K562 (cell line): ENCODE measurements at regions not wholly inside any gene's neighbourhood (a gene's known extent, or its start where the extent isn't known, plus 50 kb on each side); places are given as distances from the start of the nearest gene placed in this dataset.

Experiments
- ATAC-seq: fragments of 200-7000 bp; cut with Tn5 transposase; 3 replicates; pipeline ENCODE4 v1.9.1; 2020; ENCODE audit warnings: moderate library complexity
- BruUV-seq: library from RNA; stranded (reverse); fragments of 400-500 nt; replicated peaks from 2 replicates; lab custom pipeline; 2021; lab: Mats Ljungman, UMichigan
- CTCF ChIA-PET: fragments of 300-600 bp; formaldehyde crosslinking; extraction: SDS; loops from one replicate; lab custom pipeline; 2021; ENCODE audit warnings: low intra/inter-chr PET ratio; lab: Yijun Ruan, JAX
- POLR2A ChIA-PET: fragments of 300-600, 350-650 bp; sonication (Branson Sonifier 250); formaldehyde crosslinking; extraction: SDS; loops from one replicate; lab custom pipeline; 2021; ENCODE audit warnings: antibody characterized with exemption, inconsistent platforms; lab: Yijun Ruan, JAX
- DNase-seq, 4 experiments: peaks; one replicate each; pipeline versions ENCODE4 v3.0.0 to v3.0.0-alpha.2; 2011 to 2018; ENCODE audit warnings: low spot score in 3 of 4, mixed read lengths in 3 of 4; ENCODE audit errors: extremely low read depth in 1 of 4
- FAIRE-seq: peaks from 2 replicates; lab custom pipeline; 2011; peaks lifted over from hg19 to GRCh38; lab: Jason Lieb, UNC
- H2AFZ ChIP-seq: 2 replicates; pipeline ENCODE4 v1.6.0; 2011; ENCODE audit warnings: low read depth, low read length, control low read depth, inconsistent platforms
- H3K27ac ChIP-seq: fragments of 200-600 bp; 3 replicates; pipeline ENCODE4 v1.8.0; 2011; ENCODE audit warnings: low read depth, mild to moderate bottlenecking, control low read depth, inconsistent platforms, low read length, moderate library complexity, mixed read lengths; ENCODE audit errors: extremely low read depth
- H3K27me3 ChIP-seq, 2 experiments: fragments of 300-600 bp in 1 of 2; 2 replicates in 1 of 2; 3 replicates in 1 of 2; pipeline versions ENCODE4 v1.6.0 to v1.8.0; 2011; ENCODE audit warnings: inconsistent platforms in 2 of 2, low read length in 2 of 2, mild to moderate bottlenecking in 1 of 2, mixed read lengths in 1 of 2, moderate library complexity in 1 of 2; ENCODE audit not compliant: control insufficient read depth in 2 of 2, insufficient read depth in 2 of 2
- H3K36me3 ChIP-seq: fragments of 300-600 bp; 3 replicates; pipeline ENCODE4 v1.8.0; 2011; ENCODE audit warnings: mild to moderate bottlenecking, low read length, inconsistent platforms; ENCODE audit not compliant: control insufficient read depth, insufficient read depth
- H3K4me1 ChIP-seq, 2 experiments: fragments of 200-600 bp in 1 of 2; replicated peaks in 1 of 2; 2 replicates in 1 of 2; 3 replicates in 1 of 2; pipeline versions ENCODE4 v1.5.1 to v1.8.0; 2011; ENCODE audit warnings: inconsistent platforms in 2 of 2, low read length in 2 of 2, mild to moderate bottlenecking in 1 of 2, mixed read lengths in 1 of 2, moderate library complexity in 1 of 2; ENCODE audit not compliant: control insufficient read depth in 2 of 2, insufficient read depth in 2 of 2
- H3K4me2 ChIP-seq: 2 replicates; pipeline ENCODE4 v1.6.1; 2011; ENCODE audit warnings: low read length, control low read depth, inconsistent platforms, mixed read lengths; ENCODE audit not compliant: insufficient read depth
- H3K4me3 ChIP-seq: fragments of 200-600 bp; sonication (generic), shearing (Covaris generic); 2 replicates; pipeline ENCODE4 v1.5.1; 2016; ENCODE audit warnings: control low read depth, inconsistent platforms
- H3K79me2 ChIP-seq: fragments of 200-600 bp; 3 replicates; pipeline ENCODE4 v1.8.0; 2011; ENCODE audit warnings: low read length, inconsistent platforms; ENCODE audit not compliant: control insufficient read depth, insufficient read depth
- H3K9ac ChIP-seq, 2 experiments: 2 replicates each; pipeline versions ENCODE4 v1.6.0 to v1.6.1; 2011; ENCODE audit warnings: low read depth in 2 of 2, low read length in 2 of 2, control low read depth in 1 of 2, inconsistent platforms in 1 of 2, mild to moderate bottlenecking in 1 of 2, mixed read lengths in 1 of 2; ENCODE audit not compliant: insufficient read depth in 1 of 2
- H3K9me1 ChIP-seq: one replicate; pipeline ENCODE4 v1.6.0; 2011; ENCODE audit warnings: inconsistent platforms, mild to moderate bottlenecking, low read length, moderate library complexity; ENCODE audit not compliant: control insufficient read depth, insufficient read depth
- H3K9me3 ChIP-seq: replicated peaks from 2 replicates; pipeline ENCODE4 v1.5.1; 2011; ENCODE audit warnings: low read depth, low read length, inconsistent platforms; ENCODE audit not compliant: control insufficient read depth, insufficient read depth
- H4K20me1 ChIP-seq: replicated peaks from 2 replicates; pipeline ENCODE4 v1.6.1; 2011; ENCODE audit warnings: low read length, inconsistent platforms, mixed read lengths; ENCODE audit not compliant: control insufficient read depth, insufficient read depth
- ERF ChIP-seq: fragments of 450-650 bp; formaldehyde crosslinking; IDR thresholded peaks from 2 replicates; pipeline ENCODE4 v1.4.0; 2020; ENCODE audit warnings: mild to moderate bottlenecking, mixed read lengths
- HMG20B ChIP-seq: fragments of 250-450 bp; sonication (Bioruptor Pico); IDR thresholded peaks from 2 replicates; pipeline ENCODE4 v1.5.0; 2021; ENCODE audit warnings: mild to moderate bottlenecking
- NBN ChIP-seq: fragments of 450-650 bp; IDR thresholded peaks from 2 replicates; pipeline ENCODE4 v1.6.1; 2016; ENCODE audit warnings: low read depth, mild to moderate bottlenecking
- PHF20 ChIP-seq: fragments of 450-650 bp; IDR thresholded peaks from 2 replicates; pipeline ENCODE4 v1.6.1; 2018; ENCODE audit not compliant: partially characterized antibody
- SLC30A9 ChIP-seq: fragments of 250-450 bp; sonication (Bioruptor Pico); IDR thresholded peaks from 2 replicates; pipeline ENCODE4 v1.8.0; 2022; ENCODE audit warnings: mild to moderate bottlenecking, moderate library complexity
- SMAD2 ChIP-seq: fragments of 150-350 bp; IDR thresholded peaks from 2 replicates; pipeline ENCODE4 v1.6.1; 2014; ENCODE audit warnings: low read depth, mild to moderate bottlenecking, low read length
- SMARCA5 ChIP-seq: fragments of 450-650 bp; IDR thresholded peaks from 2 replicates; pipeline ENCODE4 v1.6.1; 2016
- SUPT5H ChIP-seq: fragments of 450-650 bp; IDR thresholded peaks from 2 replicates; pipeline ENCODE4 v1.6.1; 2016
- ZBTB1 ChIP-seq: sonication (generic); formaldehyde crosslinking; IDR thresholded peaks from 2 replicates; pipeline ENCODE4 v1.8.1; 2023; ENCODE audit warnings: missing genetic modification reagents, low read depth, mild to moderate bottlenecking, borderline replicate concordance
- ZNF644 ChIP-seq: fragments of 200-800 bp; sonication (Bioruptor generic); IDR thresholded peaks from 2 replicates; pipeline ENCODE4 v1.6.1; 2016; ENCODE audit warnings: low read depth, missing genetic modification characterization, missing compliant biosample characterization
- ZNF707 ChIP-seq: fragments of 250-450 bp; sonication (Bioruptor Pico); conservative IDR thresholded peaks from 2 replicates; pipeline ENCODE4 v1.8.0; 2022; ENCODE audit warnings: inconsistent platforms, mild to moderate bottlenecking, moderate library complexity
- WGBS: fragments of 100-300 bp; shearing (Covaris generic); methylation state at CpG from one replicate; pipeline ENCODE4 v1.1.6; 2016; ENCODE audit warnings: low coverage, mixed read lengths; ENCODE audit not compliant: insufficient coverage; ENCODE audit errors: missing lambda C conversion rate; 5-methylcytosine and 5-hydroxymethylcytosine counted together
- in situ Hi-C: fragments of 300-500 bp; cut with MboI; formaldehyde crosslinking; loops from 4 replicates; pipeline ENCODE4 v1.15.0; 2018; ENCODE audit warnings: inconsistent platforms, mixed read lengths
- intact Hi-C: fragments of 100-400 bp; cut with micrococcal nuclease; formaldehyde crosslinking; loops from 2 replicates; pipeline ENCODE4 v1.14.2; 2022
- TF ChIP-seq, protein P1 (sequence below): fragments of 200-800 bp; sonication (Bioruptor generic); IDR thresholded peaks from 2 replicates; pipeline ENCODE4 v1.6.1; 2016; ENCODE audit warnings: missing genetic modification characterization, missing compliant biosample characterization

DNA sequence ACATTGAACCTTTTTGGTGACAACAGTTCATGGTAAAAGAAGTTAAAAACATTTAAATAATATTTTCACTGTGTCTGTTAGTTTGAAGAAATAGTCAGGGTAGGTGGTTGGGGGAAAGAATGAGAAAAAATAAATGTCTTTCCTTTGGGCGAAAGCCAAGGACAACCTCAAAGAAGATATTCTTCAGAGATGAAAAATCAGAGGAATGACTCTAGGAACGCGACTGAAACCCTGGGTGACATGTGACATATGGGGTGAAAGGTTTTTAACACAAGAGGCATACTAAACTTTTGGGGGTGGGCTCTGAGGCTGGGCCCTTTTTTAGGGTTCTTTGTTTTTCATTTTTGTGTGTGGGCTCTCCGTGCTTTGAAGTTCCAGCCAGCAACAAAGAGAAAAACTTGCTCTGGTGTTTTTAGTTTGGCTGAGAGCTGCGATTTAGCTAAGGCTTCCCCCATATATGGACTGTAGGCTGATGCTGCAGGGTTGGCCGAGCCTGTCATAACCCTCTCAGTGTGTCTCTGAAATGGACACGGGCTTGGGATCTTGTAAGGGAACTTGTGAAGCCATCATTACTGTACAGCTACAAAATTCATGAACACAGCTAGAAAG is 610.1 kb upstream of the ARID1B start (continued):
- TF ChIP-seq SMAD2 (no peak), ZNF644 (tag) (no peak), ZBTB1 (CRISPR knock-in tag) (no peak), SUPT5H (no peak)
- TF ChIP-seq, protein P1, sequence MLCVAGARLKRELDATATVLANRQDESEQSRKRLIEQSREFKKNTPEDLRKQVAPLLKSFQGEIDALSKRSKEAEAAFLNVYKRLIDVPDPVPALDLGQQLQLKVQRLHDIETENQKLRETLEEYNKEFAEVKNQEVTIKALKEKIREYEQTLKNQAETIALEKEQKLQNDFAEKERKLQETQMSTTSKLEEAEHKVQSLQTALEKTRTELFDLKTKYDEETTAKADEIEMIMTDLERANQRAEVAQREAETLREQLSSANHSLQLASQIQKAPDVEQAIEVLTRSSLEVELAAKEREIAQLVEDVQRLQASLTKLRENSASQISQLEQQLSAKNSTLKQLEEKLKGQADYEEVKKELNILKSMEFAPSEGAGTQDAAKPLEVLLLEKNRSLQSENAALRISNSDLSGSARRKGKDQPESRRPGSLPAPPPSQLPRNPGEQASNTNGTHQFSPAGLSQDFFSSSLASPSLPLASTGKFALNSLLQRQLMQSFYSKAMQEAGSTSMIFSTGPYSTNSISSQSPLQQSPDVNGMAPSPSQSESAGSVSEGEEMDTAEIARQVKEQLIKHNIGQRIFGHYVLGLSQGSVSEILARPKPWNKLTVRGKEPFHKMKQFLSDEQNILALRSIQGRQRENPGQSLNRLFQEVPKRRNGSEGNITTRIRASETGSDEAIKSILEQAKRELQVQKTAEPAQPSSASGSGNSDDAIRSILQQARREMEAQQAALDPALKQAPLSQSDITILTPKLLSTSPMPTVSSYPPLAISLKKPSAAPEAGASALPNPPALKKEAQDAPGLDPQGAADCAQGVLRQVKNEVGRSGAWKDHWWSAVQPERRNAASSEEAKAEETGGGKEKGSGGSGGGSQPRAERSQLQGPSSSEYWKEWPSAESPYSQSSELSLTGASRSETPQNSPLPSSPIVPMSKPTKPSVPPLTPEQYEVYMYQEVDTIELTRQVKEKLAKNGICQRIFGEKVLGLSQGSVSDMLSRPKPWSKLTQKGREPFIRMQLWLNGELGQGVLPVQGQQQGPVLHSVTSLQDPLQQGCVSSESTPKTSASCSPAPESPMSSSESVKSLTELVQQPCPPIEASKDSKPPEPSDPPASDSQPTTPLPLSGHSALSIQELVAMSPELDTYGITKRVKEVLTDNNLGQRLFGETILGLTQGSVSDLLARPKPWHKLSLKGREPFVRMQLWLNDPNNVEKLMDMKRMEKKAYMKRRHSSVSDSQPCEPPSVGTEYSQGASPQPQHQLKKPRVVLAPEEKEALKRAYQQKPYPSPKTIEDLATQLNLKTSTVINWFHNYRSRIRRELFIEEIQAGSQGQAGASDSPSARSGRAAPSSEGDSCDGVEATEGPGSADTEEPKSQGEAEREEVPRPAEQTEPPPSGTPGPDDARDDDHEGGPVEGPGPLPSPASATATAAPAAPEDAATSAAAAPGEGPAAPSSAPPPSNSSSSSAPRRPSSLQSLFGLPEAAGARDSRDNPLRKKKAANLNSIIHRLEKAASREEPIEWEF (CRISPR knock-in tag): no peak
- TF ChIP-seq, all 486 proteins: peak for 0

DNA sequence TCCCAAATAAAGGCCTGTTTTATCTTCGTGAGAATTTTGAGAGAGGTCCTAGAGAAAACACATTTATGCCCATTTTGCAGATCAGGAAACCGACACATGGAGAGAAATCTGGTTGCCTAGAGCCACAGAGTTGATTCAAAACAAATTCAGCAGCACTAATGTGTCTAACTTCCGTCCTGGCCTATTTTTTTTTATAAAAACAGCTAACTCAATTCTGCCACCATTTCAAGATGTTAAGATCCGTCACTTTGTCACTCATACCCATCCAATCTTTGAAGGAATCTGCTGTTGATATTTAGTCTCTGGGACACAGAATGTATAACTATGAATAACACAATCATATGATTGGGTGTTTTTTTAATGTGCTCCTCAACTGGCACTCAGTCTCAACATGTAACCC is 611.1 kb upstream of the ARID1B start:
- TF ChIP-seq HMG20B (no peak), NBN (no peak), SMARCA5 (no peak), SLC30A9 (CRISPR knock-in tag) (no peak), PHF20 (no peak), ERF (CRISPR knock-in tag) (no peak), ZNF707 (no peak)
- no peaks in the 10 kb centered on the region for H3K79me2 ChIP-seq
- intact Hi-C loops (no loop called here), in situ Hi-C loops (no loop called here)
- H4K20me1 ChIP-seq: no peaks in the 10 kb centered on the region
- ATAC-seq (no peak), DNase-seq (no peak), FAIRE-seq (no peak)
- 2% methylated on average over 4 of the region's 4 CpGs for WGBS
- no peaks in the 10 kb centered on the region for H3K36me3 ChIP-seq
- H2AFZ ChIP-seq: no peak overlapping the region
- POLR2A ChIA-PET: no interaction called here
- no peak overlapping the region for H3K9ac ChIP-seq
- H3K4me3 ChIP-seq: no peak overlapping the region
- no peaks in the 10 kb centered on the region; the same call in 1 of the 2 replicates for H3K9me3 ChIP-seq
- no TSS peak for BruUV-seq
- H3K27ac ChIP-seq: no peak overlapping the region
- H3K4me2 ChIP-seq: no peak overlapping the region
- H3K9me1 ChIP-seq: no peaks in the 10 kb centered on the region
- H3K4me1 ChIP-seq: no peaks in the 10 kb centered on the region
- CTCF ChIA-PET: no interaction called here
- H3K27me3 ChIP-seq: no peaks in the 10 kb centered on the region
